ENCODE measurements at regions not wholly inside any gene's neighbourhood (a gene's known extent, or its start where the extent isn't known, plus 50 kb on each side); places are given as distances from the start of the nearest gene placed in this dataset.
A peak's percentile ranks its signal among the peaks of the same experiment; 100 is the strongest.
"Not testable (repeated sequence)": the region's sequence is repeated elsewhere in the genome, so short reads cannot be mapped to it uniquely, and the experiment has no call there.

DNA sequence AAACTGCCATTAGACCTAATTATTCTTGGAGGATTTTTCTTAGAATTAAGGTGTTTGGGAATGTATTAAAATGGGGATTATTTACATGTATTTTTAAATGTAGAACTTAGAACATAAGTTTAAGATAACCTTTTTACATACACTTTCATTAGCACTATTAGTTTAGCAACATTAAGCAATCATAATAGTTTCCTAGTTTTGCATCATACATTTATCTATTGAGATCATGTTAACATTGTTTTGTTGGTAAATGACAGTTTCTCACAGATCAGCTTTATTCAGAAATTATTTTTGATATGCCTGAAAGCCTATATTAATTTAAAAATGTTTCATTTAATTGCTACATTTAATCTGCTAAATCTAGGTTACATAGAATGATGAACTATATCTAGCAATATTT is 189.7 kb upstream of the PPP1R3A start:
- DNase-seq = no peak

DNA sequence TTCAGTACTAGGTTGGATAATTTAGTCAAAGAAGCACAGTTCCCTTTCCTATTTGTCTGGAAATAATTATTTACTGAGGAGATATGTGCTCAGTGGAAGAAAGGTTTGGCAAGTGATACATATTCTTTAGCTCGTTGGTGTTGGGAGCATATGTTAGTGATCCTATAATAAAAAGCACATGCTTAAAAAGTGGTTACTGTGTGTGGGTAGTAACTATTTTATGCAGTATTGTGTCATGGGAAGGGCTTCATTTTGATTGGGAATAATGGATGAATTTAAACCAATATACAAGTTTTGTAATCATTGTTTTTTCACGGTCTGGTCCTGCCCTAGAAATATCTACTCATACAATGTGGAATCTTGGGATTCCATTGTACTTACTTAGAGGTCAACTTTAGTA is 188.7 kb upstream of the PPP1R3A start:
- no peak for DNase-seq

DNA sequence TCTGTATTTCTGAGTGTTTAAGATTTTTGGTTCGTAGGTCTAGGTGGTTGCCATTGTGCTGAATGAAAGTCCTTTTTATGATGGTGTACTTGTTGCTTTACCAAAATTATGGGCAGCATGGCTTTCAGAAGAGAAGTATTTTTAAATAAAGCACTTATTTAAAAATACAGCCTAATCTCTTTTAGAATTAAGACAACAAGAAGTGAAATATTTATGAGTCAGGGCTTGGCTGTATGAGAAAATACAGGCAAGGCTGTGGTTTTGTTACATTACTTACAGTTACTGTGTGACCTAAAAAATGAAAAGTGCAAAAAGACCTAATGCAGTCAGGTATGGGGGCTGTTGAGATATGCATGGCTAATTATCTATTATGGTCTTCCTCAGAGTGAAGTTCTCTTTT is 185.2 kb upstream of the PPP1R3A start:
- DNase-seq = no peak

DNA sequence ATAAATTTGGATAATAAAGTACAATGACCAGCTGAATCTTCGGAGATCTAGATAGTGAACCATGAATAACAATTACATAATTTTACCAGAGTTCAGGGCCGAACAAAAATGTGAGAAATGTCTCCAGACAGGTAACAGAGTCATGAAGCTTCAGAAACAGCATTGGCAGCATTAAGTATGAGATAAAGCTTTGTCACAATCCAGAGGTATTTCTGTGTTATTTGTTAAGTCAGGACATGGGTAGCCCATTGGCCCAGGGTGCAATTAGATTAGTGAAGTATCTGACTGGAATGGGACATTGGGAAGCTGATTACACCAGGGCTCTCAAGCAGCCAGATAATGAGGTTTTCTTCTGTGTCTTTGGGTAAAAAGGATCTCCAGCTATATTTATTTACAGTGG is 184.2 kb upstream of the PPP1R3A start:
- DNase-seq = no peak

GRCh38 chr7:114102131-114102530 is 183.3 kb upstream of the PPP1R3A start:
- no peak for DNase-seq

- DNase-seq = no peak
Observed at GRCh38 chr7:114100810-114101209, 182.0 kb upstream of the PPP1R3A start.

DNA sequence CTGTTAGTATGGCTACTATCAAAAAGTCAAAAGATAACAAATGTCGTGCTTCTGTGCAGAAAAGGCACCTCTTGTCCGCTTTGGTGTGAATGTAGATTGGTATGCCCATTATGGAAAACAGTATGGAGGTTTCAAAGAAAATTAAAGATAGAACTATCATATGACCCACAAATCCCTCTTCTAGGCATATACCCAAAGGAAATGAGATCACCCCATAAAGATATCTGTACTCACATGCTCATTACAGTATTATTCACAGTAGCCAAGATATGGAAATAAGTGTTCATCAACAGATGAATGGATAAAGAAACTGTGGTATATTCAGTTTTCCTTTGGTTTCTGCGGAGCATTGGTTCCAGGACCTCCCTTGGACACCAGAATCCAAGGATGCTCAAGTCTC is 180.5 kb upstream of the PPP1R3A start:
- DNase-seq = no peak

DNA sequence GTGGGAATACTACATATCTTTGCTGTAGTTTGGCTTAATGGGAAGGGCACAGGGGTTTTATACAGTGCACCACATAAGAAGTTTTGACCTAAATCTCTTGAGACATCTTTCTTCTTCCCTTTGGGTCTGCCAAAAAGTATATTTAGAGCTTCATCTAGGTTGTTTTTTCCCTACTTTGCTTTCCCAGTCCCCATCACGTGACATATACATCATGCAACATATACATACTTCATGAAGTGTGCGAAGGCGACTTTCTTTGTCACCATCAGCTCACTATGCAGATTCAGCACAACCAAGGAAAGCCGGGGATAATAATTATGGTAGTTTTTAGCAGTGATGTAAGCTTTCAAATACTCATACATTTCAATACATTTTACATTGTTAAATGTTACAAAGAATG is 177.1 kb upstream of the PPP1R3A start:
- DNase-seq = no peak

DNA sequence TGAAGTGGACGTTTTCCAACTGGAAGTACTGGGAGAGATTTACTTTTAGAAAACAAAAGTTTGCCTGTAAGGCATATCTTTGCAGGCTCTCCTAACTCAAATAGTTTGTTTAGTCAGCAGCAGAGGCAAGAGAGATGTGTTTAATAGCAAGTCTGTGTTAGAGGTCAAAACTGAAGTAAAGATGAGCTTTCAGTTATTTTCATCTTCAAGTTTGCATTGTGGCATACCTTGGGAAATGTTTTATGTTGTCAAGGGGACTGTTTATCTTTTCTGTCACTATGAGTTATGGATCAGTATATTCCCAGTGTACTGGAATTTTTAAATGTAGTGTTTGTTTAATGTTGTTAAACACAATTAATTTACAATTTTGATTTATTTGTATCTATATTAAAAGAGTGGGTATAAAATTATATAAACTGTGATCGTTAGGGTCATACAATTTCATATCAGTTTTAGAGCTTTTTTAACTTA is 169.7 kb upstream of the PPP1R3A start:
- no peak for DNase-seq

DNA sequence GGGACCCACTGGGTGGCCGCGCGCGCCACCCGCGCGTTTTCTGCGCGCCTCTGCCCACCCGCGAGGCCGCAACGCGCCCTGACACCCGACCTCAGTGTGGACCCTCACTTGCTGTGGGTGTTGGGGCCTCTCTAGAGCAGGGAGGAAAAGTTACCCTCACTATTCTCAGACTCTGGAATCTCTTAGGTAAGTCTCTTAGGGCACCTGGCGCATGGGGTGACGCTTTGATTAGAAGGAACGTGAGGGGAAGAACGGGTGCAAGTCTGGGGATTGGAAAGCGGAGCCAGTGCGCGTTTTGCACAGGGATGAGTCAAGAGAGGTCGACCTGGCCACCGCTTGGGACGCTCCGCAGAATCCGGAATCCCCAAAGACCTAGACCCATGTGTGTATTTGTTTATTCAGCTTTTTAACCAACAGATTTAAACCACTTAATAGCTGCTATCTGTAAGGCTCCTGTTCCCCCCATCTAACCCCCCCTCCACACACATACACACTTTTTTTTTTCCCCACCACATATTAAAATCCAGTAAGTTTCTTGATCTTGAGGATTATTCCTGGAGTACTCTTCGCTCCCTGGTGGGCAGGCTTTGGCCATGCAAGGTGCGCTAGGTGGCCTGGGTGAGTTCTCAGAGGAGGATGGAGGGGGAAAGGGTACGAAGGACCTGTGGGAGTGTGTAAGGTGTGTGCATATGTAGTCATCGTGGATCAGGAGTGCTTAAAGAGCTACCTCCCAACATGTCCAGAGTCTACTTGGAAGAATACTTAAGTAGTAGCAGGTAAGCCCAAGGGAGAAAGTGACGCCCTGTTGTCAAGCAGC is 169.1 kb upstream of the PPP1R3A start:
- peak; percentile 45 for DNase-seq

DNA sequence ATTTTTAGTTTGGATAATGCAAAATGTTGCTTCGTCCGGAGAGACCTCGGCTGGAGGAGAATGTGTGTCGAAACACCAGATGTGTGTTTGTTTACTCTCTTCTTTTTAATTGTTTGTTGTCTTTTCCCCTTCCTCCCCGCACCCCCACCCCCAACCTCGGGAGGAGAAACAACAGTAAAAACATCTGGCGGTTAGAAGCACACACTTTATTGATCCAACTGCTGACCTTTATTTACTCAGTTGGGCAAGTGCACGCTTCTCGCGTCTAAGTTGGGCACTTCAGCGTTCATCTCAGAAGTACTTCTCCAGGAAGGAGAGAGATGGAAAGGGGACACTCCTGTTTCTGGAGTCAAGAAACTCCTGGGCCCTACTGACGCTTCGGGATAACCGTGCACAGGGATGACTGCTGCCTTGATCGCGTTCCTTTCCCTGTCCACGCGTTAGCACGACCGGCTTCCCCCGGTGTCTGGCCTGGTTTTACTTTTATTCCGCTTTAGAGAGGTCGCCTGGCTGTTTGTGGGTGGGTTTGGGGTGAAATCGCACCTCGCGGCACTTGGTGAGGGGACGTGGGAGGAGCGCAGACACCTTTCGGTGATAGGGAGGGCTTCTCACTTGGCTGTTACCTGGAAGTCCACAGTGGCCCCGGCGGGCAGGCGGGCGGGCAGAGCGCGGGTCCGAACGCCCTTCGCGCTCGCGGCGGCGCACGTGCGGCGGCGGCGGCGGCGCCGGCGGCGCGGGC is 168.3 kb upstream of the PPP1R3A start:
- peak; percentile 53 for DNase-seq

- DNase-seq = peak; percentile 36
Observed at GRCh38 chr7:114086537-114086913, 167.7 kb upstream of the PPP1R3A start.

DNA sequence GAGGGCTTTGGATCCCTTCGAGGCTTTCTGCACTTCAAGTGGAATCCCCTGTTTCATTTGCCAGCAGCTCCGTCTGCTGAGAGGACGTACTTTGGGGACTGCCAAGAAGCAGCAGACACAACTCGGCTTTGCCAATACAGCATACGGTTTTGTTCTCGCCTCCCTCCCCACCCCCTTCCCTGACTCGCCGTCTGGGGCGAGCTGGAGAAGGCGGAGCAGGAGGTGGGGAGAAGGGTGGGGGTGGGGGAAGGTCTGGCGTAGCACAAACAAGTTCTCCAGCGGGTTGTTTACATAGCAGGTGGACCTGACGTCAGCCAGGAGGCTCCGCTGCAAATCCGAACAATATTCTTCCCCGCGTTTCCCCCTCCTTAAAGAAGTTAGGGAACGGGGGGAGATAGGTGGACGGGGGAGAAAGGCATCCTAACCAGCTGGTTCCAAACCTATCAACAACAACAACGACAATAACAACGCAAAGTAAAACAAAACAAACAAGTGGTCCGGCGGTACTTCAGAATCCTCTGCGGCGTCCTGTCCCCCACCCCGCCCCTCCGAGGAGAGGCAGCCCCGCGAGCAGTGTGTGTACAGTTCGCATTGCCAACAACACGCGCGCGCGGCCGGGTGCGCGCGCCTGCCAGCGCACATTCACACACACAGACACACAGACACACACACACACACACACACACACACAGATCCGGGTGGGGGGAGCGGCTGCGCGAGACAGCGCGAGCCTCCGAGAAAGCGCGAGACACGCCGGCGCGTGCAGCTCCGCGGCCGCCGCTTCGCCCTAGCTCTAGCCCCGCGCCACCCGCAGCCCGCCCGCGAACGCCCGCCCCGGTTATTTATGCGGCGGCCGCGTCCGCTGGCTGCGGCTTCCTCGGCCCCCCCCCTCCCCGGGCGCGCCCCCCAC is 167.0 kb upstream of the PPP1R3A start:
- DNase-seq = peak; percentile 95

DNA sequence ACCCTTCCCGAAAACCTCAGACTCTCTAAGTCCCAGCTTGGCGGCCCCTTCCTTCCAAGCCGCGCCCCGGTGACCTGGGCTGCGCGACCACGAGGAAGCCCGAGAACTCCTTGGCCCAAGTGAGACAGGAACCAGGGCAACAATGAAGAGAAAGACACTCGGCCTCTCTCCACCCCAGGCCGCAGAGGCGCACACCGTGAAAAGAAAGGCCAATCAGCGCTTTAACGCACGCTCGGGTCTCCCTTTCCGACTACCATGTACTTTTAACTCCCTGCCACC is 166.4 kb upstream of the PPP1R3A start:
- no peak for DNase-seq

- DNase-seq = peak; percentile 66
Observed at GRCh38 chr7:114084472-114085312, 165.9 kb upstream of the PPP1R3A start.

GRCh38 chr7:114084002-114084471 is 165.2 kb upstream of the PPP1R3A start:
- DNase-seq = no peak

- no peak for DNase-seq
Observed at GRCh38 chr7:114083166-114084001, 164.6 kb upstream of the PPP1R3A start.

DNA sequence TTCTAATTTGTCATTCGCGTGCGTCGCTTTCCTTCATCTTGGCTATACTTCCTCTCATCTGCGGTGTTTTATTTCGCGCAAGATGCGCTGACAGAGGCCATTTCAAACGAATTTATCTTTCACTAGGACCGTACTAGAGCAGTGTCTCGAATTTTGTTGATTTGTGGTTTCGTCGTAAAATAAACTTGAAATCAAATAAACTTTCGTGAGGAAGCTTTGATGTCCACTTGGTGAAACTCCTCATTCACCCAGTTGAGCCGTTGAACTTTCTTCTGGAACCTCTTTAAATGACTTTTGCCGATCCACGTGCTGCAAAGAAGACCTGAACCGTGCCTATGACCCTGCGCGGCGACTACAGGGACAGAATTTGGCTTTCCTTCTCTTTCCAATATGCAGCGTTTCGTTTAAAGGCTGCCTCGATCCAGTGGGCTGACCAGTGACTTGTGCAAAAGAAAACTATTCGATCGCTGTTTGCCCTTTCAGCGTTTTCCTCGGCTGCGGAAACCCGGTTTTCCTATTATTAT is 163.9 kb upstream of the PPP1R3A start:
- DNase-seq = no peak

GRCh38 chr7:114081606-114082425 is 163.0 kb upstream of the PPP1R3A start:
- peak; percentile 56 for DNase-seq

GRCh38 chr7:114077158-114077524 is 158.3 kb upstream of the PPP1R3A start:
- not testable (repeated sequence) for DNase-seq
